Right kidney (tissue), 1 donor: ENCODE measurements at regions not wholly inside any gene's neighbourhood (a gene's known extent, or its start where the extent isn't known, plus 50 kb on each side); places are given as distances from the start of the nearest gene placed in this dataset.

Experiments used
- DNase-seq: peaks from one replicate; pipeline ENCODE4 v3.0.0-alpha.2; 2016

DNA sequence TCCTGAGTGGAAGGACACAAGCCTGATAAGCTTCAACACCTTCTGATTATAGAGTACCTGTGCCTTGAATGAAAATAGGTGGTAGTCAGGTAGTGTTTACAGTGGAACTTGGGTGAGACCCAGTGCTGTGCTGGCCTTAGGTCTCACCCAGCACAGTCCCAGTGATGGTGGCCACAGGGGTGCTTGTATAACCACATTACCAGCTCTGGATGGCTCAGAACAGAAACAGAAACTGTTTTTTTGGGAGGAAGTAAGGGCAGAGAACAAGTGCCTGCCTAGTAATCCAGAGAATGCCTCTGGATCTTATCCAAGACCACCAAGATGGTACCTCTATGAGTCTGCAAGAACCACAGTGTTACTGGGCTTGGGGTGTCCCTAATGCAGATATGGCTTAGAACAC, 171.5 kb upstream of the DIPK2B start:
- DNase-seq = no peak

DNA sequence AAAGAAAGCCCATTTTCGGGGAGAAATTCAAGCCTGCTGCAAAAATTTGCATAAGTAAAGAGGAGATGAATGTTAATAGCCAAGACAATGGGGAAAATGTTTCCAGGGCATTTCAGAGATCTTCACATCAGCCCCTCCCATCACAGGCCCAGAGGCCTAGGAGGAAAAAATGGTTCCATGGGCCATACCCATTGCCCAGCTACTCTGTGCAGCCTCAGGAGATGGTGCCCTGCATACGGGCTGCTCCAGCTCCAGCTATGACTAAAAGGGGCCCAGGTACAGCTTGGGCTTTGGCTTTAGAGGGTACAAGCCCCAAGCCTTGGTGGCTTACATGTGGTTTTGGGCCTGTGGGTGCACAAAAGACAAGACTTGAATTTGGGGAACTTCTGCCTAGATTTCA, 168.0 kb upstream of the DIPK2B start:
- no peak for DNase-seq

DNA sequence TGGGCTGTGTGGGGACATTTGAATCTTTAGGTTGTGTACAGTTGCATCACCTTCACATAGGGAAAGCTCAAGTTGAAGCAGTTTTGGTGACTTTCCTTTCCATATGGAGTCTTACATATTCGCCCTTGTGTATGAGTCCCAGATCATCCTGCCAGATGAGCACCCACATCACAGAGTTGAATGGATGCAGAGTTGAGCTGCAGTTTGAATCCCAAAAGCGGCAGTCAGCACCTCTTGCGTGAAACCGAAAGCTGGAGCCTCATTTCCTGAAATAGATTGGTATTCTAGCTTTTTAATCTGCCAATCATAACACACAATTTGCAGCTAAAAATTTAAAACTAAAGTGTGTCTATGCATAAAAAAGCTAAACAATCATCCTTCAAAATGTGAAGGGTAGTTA, 162.9 kb upstream of the DIPK2B start:
- no peak for DNase-seq

DNA sequence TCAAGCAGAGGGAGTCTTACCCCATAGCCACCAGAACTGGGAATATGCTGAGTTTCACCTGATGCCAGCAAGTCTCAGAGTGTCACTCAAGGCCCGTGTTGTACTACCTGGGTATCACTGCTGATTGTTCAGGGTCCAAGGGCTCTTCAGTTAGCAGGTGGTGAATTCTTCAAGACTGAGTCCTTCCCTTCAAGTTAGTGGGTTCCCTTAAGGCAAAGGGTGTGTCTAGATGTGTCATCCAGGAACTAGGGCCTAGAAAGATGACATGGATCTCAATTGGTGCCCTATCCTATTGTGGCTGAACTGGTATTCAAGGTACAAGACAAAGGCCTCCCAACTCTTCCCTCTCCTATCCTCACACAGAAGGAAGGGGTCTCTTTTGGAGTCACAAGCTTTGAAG, 159.9 kb upstream of the DIPK2B start:
- DNase-seq = no peak

DNA sequence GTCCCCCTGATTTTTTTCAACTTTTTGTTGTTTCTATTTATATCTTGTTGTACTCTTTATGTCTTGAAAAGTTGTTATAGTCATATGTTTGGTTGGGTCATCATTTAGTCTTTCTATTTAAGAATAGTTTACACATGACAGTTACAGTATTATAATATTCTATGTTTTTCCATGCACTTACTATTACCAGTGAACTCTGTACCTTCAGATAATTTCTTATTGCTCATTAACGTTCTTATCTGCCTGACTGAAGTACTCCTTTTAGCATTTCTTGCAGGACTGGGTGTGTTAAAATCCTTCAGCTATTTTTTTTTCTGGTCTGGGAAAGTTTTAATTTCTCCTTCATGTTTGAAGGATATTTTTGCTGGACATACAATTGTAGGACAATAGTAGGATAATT, 157.7 kb upstream of the DIPK2B start:
- DNase-seq = no peak

DNA sequence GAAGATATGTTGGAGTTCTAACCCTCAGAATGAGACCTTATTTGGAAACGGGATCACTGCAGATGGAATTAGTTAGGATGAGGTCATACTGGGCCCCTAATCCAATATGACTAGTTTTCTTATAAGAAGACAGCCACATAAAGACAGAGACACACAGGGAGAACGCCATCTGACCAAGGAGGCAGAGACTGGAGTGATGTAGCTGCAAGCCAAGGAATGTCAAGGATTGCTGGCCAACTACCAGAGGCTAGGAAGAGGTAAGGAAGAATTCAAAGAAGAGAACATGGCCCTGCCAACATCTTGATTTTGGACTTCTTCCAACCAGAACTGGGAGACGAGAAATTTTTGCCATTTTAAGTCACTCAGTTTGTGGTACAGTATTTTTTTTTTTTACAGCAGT, 152.8 kb upstream of the DIPK2B start:
- DNase-seq = no peak

DNA sequence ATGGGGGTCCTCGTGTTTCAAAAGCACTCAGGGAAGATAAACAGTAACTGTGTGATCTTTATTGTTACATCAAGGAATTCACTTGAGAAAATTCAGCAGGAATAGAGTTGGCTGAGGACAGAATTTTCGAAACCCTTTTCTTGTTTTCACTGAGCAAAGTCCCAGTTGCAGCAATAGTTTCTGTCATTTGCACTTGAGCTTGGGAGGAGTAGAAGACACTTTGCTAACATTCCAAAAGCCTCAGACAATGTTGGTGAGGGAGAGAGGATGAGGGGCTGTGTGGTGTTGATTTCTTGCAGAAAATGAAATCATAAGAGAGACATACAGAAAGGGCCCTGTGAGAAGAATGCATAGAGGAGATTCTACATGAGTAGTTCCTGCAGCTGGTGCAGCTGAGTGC, 151.9 kb upstream of the DIPK2B start:
- no peak for DNase-seq

DNA sequence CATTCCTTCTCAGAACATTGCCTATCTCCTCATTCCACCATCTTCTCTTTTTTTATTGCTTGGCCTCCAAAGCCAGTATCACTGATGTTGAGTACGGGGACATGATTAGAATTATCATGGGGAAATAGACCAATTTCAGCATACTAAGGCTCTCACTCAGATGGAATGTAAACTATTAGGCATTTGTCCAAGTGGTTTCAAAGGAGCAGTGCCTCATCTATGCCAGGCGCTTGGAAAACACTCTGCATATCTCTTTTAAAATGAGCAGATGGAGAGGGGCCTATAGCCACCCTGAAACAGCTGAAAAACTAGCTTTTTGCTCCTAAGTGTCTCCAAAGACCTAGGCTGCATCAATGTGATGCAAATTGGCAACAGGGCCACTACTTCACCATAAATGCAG, 150.8 kb upstream of the DIPK2B start:
- DNase-seq = no peak

DNA sequence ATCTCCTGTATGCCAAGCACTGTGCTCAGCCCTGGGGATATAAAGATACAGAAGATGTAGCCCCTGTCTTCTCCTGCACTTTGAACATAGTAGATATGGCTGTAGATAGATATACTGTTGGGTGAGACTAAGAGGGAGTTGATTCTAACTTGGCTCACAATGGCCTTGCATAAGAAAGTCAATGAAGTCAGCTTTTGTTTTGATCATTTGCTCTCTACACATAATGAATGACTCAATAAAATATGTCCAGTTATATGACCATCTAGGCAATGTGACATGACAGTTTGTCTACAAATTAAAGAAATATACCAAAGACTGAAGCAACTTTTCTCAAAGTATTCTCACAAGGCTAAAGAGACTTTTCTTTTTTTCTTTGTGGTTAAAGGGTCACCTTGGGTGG, 147.6 kb upstream of the DIPK2B start:
- DNase-seq = no peak

DNA sequence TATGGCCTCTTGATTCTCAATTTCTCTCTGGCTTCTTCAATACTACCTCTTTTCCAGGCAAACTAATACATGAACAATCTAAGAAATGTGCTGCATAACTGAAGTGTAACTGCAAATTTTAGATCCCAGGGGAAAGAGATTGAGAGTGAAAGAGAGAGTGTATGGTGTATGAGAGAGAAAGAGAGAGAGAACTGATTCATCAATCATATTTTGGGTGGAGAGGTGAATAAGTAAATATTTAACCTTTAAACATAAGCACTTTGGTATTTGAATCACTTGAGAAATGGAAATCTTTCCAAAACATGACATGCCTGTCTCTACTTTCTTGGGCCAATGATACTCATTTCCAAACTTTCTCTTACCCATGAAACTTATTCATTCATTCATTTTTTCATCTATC, 147.2 kb upstream of the DIPK2B start:
- DNase-seq = no peak

DNA sequence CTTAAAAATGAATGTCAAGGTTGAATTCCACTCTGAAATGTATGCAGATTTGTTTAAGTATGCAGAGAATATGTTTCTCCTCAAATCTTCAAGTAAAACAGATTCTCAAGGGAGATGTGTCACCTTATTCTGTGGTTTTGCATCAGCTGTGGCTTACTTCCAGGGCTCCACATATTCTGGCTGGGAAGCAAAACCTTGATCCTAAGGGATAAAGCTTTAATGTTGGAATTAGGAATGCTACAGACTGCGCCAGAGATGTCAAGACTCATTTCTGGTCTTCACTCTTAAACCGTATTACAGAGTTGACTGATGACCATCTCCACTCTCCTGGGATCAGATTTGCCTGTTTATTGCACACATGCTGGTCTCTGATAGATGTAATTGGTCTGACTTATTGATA, 143.9 kb upstream of the DIPK2B start:
- no peak for DNase-seq

DNA sequence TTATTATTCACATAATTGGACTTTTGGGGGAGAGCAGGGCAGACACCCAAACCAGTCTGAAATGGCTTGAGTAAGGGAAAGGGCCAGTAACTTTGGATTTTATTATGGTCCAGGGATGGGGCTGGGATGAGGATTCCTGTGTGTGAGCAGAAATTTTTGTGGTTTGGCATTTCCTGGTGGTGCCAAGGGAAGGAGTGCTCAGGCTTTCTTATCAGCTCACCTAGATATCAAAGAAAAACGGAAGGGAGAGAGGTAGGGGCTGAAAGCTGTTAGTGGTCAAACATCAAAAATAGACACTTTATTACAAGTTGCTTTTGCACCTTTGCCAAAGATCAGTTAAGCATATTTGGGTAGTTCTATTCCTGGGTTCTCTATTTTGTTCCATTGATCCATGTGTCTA, 128.5 kb upstream of the DIPK2B start:
- DNase-seq = no peak

DNA sequence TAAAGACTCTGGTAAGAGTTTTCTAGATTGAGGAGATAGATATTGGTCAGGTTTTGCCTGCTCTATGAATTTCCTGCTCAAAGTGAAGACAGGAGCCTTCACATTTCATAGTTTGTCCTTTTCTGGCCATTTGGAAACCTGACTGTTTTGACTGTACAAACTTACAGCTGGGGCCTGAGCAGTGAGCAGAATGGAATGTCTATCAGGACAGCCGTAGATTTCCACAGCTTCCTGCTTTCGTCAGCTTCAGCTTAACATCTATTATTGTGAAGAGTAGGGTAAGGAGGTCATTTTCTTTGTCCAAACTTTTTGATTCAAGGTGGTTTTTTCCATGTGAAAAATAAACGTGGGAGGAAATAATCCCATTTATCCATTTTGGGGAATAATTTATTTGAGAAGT, 124.3 kb upstream of the DIPK2B start:
- DNase-seq = no peak

DNA sequence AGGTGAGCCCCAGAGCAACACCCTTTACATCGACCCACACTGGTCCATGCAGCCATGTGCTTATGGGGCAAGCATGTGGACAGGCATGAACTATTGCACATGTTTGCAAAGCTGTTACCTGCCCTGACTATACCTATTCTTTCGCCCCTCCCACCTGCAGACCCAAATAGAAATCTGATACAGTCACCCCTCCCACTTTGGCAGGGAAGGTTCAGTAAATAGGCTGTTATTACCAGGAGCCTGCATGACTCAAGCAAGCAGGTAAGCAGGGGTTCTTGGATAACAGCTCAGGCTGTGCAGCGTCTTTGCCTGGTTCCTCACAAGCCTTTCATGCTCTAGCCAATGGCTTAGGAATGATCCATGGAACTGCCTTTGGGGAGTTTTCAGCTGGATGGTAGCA, 122.7 kb upstream of the DIPK2B start:
- DNase-seq = no peak

DNA sequence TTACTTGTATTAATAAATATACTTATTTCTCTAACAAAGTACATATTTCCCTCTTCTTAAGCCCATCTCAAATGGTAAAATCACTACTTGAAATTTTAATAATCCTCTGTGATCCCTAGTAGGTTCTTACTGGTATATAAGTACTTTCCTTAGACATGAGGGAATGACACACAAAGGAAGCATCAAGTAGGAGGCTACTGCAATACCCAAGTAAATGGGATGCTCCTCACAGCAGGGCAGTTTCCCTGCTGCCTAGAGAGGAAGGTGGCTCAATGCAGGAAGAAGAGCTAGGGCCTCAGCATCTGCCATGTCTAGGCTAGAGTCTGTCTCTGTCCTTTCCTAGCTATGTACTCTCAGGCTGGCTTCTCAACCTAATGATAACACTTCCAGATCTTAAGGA, 122.1 kb upstream of the DIPK2B start:
- DNase-seq = no peak

DNA sequence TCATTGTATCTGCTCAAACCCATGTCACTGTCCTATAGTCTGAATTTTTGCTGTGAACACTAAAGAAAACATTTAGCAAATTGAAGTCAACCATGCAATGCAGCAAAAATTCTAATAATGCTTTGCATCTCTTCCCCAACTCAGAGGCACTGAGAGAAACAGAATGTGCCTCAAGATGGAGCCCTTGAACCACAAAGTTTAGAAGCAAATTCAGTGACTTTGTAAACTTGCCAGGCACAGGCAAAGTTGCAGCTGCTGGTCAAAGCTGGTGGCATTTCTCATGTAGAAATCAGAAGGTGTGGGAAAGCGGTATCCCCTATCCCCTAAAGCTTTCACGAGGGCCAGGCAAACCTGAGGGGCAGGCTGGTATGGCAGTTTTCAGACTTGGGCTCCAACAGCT, 121.7 kb upstream of the DIPK2B start:
- peak; percentile 9 for DNase-seq

DNA sequence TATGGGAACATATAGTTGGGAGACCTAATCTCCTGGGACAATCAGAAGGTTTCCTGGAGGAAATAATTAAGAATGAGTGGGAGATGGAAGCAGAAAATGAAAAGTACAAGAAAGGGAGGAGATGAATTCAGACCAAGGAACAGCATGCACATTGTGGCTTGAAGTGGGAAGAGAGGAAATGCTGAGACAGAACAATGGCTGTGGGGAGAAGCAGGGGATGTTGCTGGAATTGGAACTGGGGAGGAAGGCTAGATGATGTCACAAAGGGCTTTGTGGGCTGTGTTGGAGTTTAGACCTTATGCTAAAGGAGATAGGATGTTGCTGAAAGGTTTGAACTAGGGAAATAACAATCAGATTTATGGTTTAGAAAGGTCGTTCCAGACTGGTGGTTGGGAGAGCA, 119.5 kb upstream of the DIPK2B start:
- DNase-seq = no peak

DNA sequence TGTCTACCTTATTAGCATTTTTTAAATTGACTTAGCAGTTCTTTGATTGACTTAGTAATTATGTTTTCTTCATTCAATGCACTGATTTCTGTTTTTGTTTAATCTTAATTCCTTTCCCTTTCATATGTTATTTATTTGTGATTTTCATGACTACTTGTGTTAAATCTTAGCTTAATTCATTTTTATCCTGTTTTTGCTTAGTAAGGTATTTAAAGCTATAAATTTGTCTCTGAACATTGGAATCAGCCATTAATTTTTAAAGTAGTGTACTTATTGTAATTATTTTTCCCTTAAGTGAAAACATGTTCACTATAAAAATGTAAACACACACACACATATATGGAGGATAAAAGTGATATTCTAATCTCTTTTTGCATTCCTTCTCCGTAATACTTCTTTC, 109.1 kb upstream of the DIPK2B start:
- no peak for DNase-seq

DNA sequence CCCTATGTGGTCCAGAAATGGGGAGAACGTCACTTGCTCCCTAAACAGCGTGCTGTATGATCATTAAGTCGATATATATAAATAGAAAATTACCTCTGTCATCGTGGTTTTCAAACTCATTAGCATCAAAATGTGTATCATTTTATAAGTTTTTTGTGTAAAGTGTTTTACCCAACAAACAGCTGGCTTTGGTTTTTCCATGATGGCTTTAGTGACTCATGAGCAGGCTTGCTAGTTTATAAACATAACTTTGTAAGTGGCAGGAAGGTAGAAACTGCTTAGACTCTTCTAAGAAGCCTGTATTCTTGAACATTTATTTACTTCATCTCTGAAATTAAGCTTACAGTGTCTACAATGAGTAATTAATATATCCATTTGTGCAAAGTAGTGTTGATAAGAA, 108.4 kb upstream of the DIPK2B start:
- DNase-seq = no peak

DNA sequence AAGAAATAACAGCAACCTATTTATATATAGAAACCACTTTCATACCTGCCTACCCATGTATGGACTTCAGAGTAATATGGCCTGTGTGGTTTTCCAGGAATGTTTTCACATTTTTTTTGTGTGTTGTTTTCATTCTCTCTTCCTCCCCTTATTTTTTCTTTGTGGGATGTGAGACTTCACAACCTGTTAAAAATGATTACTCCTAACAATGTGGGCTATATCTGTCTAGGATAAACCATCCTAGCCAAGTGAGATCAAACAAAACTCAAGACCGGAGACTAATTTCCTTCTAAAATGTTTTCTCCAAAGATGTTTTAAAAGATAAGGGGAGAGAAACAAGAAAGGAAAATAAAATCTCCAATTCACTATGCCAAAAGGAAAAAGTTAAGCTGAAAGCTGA, 106.1 kb upstream of the DIPK2B start:
- no peak for DNase-seq

DNA sequence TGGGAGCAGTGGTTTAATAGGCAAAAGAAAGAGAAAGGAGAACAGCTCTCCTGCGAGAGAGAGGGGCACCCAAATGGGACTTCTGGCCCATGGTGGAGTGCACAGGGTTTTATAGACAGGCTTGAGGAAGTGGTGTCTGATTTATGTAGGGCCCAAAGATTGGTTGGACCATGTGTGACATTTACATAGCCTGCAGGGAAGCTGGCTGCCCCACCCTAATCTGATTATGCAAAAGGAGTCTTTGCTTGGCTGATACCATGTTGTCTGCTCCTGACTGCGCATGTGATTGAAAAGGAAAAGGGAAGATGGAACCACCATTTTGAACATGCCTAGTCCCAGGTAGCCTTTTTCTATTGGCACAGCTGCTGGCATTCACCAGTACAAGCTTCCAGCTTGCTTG, 100.0 kb upstream of the DIPK2B start:
- no peak for DNase-seq

DNA sequence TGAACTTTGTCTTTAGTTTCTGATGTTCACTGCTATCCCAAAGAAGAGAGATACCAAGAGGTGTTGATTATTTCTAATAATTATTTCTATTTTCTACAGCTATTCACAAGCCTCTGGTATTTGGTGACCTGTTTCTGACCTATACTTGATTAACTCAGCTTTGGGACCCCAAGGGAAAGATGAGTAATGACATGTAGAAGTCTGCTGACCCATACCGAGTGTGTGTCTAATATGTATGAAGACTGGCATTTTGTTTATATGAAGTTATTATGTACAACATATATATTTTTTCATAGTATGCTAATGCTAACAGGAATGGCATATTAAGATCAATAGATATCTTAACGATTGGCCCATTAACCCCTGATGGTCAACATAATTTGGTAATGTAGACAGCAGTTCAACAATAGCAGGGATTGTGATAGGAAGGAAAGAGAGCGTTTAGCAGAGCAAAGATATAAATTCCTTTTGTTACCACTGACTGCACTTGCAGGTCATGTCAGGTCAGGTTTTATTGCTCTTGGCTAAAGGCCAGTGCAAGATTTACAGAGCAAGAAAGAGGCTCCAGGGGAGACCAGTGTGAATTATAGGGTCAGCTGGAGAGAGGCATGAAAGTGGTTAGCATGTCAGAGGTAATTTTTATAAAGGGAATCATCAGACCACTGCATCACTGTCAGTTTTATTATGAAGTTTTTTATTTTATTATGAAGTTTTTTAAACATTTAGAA, 94.7 kb upstream of the DIPK2B start:
- no peak for DNase-seq

DNA sequence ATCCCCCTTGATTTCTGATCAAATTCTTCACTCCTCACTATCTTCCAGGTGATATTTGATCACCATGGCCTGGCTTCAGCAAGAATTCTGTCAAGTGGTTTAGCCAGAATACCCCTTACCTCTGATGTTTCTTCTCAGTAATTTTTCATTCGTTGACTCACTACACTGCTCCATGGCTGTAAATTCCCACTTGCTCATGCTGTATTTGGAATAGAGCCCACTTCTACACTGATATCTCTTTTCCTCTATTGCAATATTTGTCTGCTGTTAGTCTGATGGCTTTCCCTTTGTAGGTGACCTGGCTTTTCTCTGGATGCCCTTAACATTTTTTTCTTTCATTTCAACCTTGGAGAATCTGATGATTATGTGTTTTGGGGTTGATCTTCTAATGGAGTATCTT, 73.9 kb upstream of the DIPK2B start:
- DNase-seq = no peak

DNA sequence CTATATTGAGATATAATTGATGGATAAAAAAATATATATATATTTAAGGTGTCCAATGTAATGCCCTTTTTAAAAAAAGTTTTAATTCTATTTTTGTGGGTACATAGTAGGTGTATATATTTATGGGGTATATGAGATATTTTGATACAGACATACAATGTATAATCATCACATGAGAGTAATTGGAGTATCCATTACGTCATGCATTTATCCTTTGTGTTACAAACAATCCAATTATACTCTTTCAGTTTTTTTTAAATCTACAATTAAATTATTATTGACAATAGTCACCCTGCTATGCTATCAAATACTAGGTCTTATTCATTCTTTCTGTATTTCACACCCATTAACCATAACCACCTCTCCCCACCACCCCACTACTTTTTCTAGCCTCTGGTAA, 66.3 kb upstream of the DIPK2B start:
- DNase-seq = no peak

DNA sequence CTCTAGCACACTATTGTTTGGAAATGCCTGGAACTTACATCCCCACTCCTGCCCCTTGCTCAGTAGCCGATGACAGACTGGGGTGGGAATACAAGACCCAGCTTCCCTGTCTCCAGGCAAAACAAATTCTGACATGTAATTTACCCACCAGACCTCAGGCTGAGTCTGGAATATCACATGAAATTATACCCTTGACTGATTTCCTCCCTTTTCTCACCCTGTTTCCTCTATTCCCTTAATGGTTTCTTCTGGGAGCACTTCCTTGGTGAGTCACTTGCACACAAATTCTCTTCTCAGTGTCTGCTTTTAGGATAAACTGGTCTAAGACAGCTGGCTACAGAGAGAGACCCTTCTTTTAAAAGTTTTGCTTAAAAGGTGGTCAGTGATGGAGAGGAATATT, 65.8 kb upstream of the DIPK2B start:
- no peak for DNase-seq
